MM.1S (cell line): ENCODE measurements at regions not wholly inside any gene's neighbourhood (a gene's known extent, or its start where the extent isn't known, plus 50 kb on each side); places are given as distances from the start of the nearest gene placed in this dataset.
A peak's percentile ranks its signal among the peaks of the same experiment; 100 is the strongest.

ENCODE experiments used
- DNase-seq: peaks from one replicate; pipeline ENCODE4 v3.0.0-alpha.2; 2015
- H2AFZ ChIP-seq: fragments of 300-600 bp; sonication (generic); 2 replicates; pipeline ENCODE4 v1.6.0; 2016; ENCODE audit warnings: antibody characterized with exemption, low read length
- H3F3A ChIP-seq: fragments of 300-600 bp; sonication (generic); 2 replicates; pipeline ENCODE4 v1.6.1; 2016; ENCODE audit warnings: mild to moderate bottlenecking, antibody characterized with exemption, low read length, moderate library complexity, mixed read lengths; ENCODE audit not compliant: insufficient read depth
- H3K27ac ChIP-seq: fragments of 300-600 bp; sonication (generic); 2 replicates; pipeline ENCODE4 v1.5.1; 2016; ENCODE audit warnings: mild to moderate bottlenecking, low read length
- H3K27me3 ChIP-seq: fragments of 300-600 bp; sonication (generic); replicated peaks from 2 replicates; pipeline ENCODE4 v1.6.0; 2016; ENCODE audit warnings: low read length; ENCODE audit not compliant: insufficient read depth
- H3K36me3 ChIP-seq: fragments of 300-600 bp; sonication (generic); replicated peaks from 2 replicates; pipeline ENCODE4 v1.6.1; 2016; ENCODE audit warnings: mild to moderate bottlenecking, low read length, mixed read lengths; ENCODE audit not compliant: insufficient read depth
- H3K4me1 ChIP-seq: fragments of 300-600 bp; sonication (generic); 2 replicates; pipeline ENCODE4 v1.6.1; 2016; ENCODE audit warnings: low read length, mixed read lengths
- H3K4me2 ChIP-seq: fragments of 300-600 bp; sonication (generic); 2 replicates; pipeline ENCODE4 v1.6.0; 2016; ENCODE audit warnings: low read depth, low read length
- H3K4me3 ChIP-seq: fragments of 300-600 bp; sonication (generic); 2 replicates; pipeline ENCODE4 v1.5.1; 2016; ENCODE audit warnings: low read length, mixed read lengths
- H3K79me2 ChIP-seq: fragments of 300-600 bp; sonication (generic); 2 replicates; pipeline ENCODE4 v1.6.1; 2016; ENCODE audit warnings: mixed run types, low read length, mixed read lengths
- H3K9ac ChIP-seq: fragments of 300-600 bp; sonication (generic); 2 replicates; pipeline ENCODE4 v1.6.1; 2016; ENCODE audit warnings: low read length, mixed read lengths
- H3K9me2 ChIP-seq: fragments of 300-600 bp; sonication (generic); replicated peaks from 2 replicates; pipeline ENCODE4 v1.6.1; 2016; ENCODE audit warnings: mild to moderate bottlenecking, low read length, mixed read lengths; ENCODE audit not compliant: insufficient read depth
- H3K9me3 ChIP-seq: fragments of 300-600 bp; sonication (generic); replicated peaks from 2 replicates; pipeline ENCODE4 v1.6.1; 2016; ENCODE audit warnings: mild to moderate bottlenecking, low read length, mixed read lengths; ENCODE audit not compliant: insufficient read depth
- H4K20me1 ChIP-seq: fragments of 300-600 bp; sonication (generic); 2 replicates; pipeline ENCODE4 v1.6.1; 2016; ENCODE audit warnings: mild to moderate bottlenecking, low read length, moderate library complexity, mixed read lengths; ENCODE audit not compliant: insufficient read depth
- CTCF ChIP-seq: fragments of 300-600 bp; sonication (generic); IDR thresholded peaks from 2 replicates; pipeline ENCODE4 v1.5.1; 2016; ENCODE audit warnings: antibody characterized with exemption, low read length, mixed read lengths
- EZH2 ChIP-seq: fragments of 300-600 bp; sonication (generic); optimal IDR thresholded peaks from 2 replicates; pipeline ENCODE3; 2017; ENCODE audit warnings: low read depth, mild to moderate bottlenecking, antibody characterized with exemption, low read length, mixed read lengths
- EZH2phosphoT487 ChIP-seq: fragments of 300-600 bp; sonication (generic); IDR thresholded peaks from 2 replicates; pipeline ENCODE4 v1.6.1; 2018; ENCODE audit warnings: antibody characterized with exemption, low read length

- no peaks in the 10 kb centered on the region for H3K27me3 ChIP-seq
- H3K4me3 ChIP-seq: no peak overlapping the region
- H3K27ac ChIP-seq: no peak overlapping the region
- no peak overlapping the region for H3K4me2 ChIP-seq
- TF ChIP-seq EZH2phosphoT487: no peak
- peak; percentile 18 for TF ChIP-seq CTCF
- no peak for TF ChIP-seq EZH2
- H3K9ac ChIP-seq: no peak overlapping the region
- H3K4me1 ChIP-seq: no peaks in the 10 kb centered on the region
- H3K79me2 ChIP-seq: no peaks in the 10 kb centered on the region
- no peak for DNase-seq
- H4K20me1 ChIP-seq: no peaks in the 10 kb centered on the region
- H3K36me3 ChIP-seq: no peaks in the 10 kb centered on the region
- H3F3A ChIP-seq: no peaks in the 10 kb centered on the region
- H3K9me3 ChIP-seq: no peaks in the 10 kb centered on the region
- no peak overlapping the region for H2AFZ ChIP-seq
- H3K9me2 ChIP-seq: no peaks in the 10 kb centered on the region
Measured at GRCh38 chrX:109049903-109050302, 313.5 kb upstream of the IRS4 start.

- DNase-seq: no peak
- no peaks in the 10 kb centered on the region for H3K9me3 ChIP-seq
- H3K36me3 ChIP-seq: no peaks in the 10 kb centered on the region
- H3K27me3 ChIP-seq: no peaks in the 10 kb centered on the region
- TF ChIP-seq EZH2 (no peak), CTCF (no peak), EZH2phosphoT487 (no peak)
- H3K9me2 ChIP-seq: no peaks in the 10 kb centered on the region
- no peaks in the 10 kb centered on the region for H3K4me1 ChIP-seq
- H3K4me3 ChIP-seq: no peak overlapping the region
- H2AFZ ChIP-seq: no peak overlapping the region
- no peak overlapping the region for H3K9ac ChIP-seq
- no peak overlapping the region for H3K27ac ChIP-seq
- no peaks in the 10 kb centered on the region for H4K20me1 ChIP-seq
- no peak overlapping the region for H3K4me2 ChIP-seq
- no peaks in the 10 kb centered on the region for H3K79me2 ChIP-seq
- no peaks in the 10 kb centered on the region for H3F3A ChIP-seq
Measured at GRCh38 chrX:109049416-109049815, 313.1 kb upstream of the IRS4 start.

- Histone ChIP-seq H3K4me2 (no peak overlapping the region), H4K20me1 (no peaks in the 10 kb centered on the region), H3K27me3 (no peaks in the 10 kb centered on the region), H3K4me1 (no peaks in the 10 kb centered on the region), H3K9me2 (no peaks in the 10 kb centered on the region), H3K27ac (no peak overlapping the region), H3K36me3 (no peaks in the 10 kb centered on the region), H3K79me2 (no peaks in the 10 kb centered on the region), H3K4me3 (no peak overlapping the region), H3K9me3 (no peaks in the 10 kb centered on the region), H2AFZ (no peak overlapping the region), H3F3A (no peaks in the 10 kb centered on the region), H3K9ac (no peak overlapping the region)
- TF ChIP-seq EZH2: no peak
- TF ChIP-seq CTCF: no peak
- no peak for DNase-seq
Measured at GRCh38 chrX:109040057-109040456, 303.7 kb upstream of the IRS4 start.

GRCh38 chrX:109036624-109037023 is 300.3 kb upstream of the IRS4 start:
- Histone ChIP-seq H3K4me3 (no peak overlapping the region), H3K4me1 (no peaks in the 10 kb centered on the region), H3K4me2 (no peak overlapping the region), H3K9me2 (no peaks in the 10 kb centered on the region), H3K27ac (no peak overlapping the region), H3K9me3 (no peaks in the 10 kb centered on the region), H2AFZ (no peak overlapping the region), H3K36me3 (no peaks in the 10 kb centered on the region), H3K27me3 (no peaks in the 10 kb centered on the region), H3F3A (no peaks in the 10 kb centered on the region), H3K79me2 (no peaks in the 10 kb centered on the region), H4K20me1 (no peaks in the 10 kb centered on the region), H3K9ac (no peak overlapping the region)
- TF ChIP-seq EZH2 (no peak), CTCF (no peak), EZH2phosphoT487 (no peak)
- no peak for DNase-seq
